GM18498 (cell line): ENCODE measurements at regions not wholly inside any gene's neighbourhood (a gene's known extent, or its start where the extent isn't known, plus 50 kb on each side); places are given as distances from the start of the nearest gene placed in this dataset.

Experiments
- ATAC-seq: cut with Tn5 transposase; IDR thresholded peaks from one replicate; pipeline ENCODE4 v1.9.1; 2021; ENCODE audit warnings: mild to moderate bottlenecking, moderate library complexity; ENCODE audit not compliant: unreplicated experiment

DNA sequence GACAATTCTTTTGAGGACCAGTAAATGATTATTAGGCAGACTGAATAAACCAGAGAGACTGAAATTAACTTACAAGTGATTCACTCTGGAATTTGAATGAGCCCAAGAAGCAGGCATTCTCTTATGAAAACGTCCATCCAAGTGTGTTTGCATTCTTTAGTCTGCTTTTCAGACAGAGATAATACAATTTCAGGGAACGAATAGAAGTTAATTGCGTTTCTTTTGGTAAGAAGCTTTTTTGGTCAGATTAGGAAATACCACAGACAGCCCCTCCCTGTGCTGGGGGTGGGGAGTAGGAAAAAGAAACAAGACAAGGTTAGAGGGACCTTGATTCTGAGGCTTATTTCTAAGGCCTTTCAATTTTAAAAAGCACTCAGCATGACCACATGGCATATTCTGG, 874.4 kb downstream of the SUCLG1 start:
- ATAC-seq: no peak

DNA sequence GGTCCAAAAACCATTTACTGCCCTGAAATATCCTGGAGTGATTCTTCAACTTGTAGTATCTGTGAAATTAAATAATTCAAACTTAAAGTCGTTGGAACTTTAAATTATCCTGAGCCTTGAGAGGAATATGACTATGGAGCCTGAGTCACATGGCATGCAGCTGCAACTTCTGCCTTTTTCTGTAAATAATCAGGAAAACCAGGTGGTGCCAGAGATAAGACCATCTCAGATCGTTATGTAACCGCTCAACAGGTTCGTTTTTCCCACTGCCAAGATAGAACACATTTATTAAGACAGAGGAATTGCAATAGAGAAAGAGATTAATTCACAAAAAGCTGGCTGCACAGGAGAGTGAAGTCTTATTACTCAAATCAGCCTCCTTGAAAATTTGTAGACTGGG, 876.5 kb downstream of the SUCLG1 start:
- ATAC-seq: no peak

DNA sequence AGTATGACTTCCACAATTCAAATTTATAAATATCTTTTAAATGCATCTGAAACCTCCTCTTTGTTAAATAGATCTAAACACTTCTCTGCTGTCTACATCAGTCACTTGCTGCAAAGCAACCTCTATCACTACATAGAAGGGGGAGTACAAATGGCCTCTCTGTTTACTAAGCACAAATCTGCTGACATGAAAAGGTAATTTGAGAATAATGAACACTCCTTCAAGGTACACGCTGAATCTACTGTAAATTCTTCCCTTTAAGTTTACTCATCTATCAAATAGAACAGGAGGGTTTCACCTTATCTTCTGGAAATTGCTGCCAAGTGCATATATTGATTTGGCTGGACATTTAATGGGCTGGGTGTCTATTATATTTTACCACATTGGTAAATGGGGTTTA, 879.6 kb downstream of the SUCLG1 start:
- no peak for ATAC-seq

DNA sequence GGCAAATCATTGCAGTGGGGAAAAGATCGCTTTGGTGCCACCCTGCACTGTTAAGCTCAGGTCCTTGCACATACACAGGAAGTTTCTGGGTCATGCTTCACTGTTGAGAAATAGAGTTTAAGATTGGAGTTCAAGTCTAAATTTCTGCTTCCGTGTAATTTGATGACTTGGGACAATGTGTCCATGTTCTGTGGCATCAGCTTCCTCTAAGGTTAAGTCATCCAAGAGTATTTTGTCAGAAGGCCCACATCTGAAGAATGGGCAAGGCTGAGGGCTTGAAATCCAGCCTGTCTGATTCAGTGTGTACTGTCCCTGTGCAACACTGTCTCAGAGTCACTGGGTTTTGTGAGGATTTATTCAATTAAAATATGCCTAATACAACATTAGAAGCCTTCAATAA, 880.7 kb downstream of the SUCLG1 start:
- ATAC-seq: no peak

DNA sequence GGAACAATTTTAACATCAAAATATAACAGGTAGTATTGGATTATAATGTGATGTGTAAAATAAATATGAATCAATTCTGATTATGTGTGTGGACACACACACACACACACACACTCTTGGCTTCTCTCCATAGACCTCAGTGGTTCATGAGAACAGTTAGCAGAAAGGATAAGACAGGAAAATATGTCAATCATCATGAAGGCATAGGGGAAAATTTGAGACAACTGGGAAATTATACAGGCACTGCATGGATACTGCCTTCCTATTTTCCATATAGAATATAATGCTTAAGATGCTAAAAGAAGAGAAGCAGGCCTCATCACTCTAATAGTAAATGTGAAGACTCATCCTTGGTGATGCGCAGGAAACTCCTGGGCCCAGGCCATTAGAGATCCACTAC, 884.5 kb downstream of the SUCLG1 start:
- ATAC-seq: no peak

DNA sequence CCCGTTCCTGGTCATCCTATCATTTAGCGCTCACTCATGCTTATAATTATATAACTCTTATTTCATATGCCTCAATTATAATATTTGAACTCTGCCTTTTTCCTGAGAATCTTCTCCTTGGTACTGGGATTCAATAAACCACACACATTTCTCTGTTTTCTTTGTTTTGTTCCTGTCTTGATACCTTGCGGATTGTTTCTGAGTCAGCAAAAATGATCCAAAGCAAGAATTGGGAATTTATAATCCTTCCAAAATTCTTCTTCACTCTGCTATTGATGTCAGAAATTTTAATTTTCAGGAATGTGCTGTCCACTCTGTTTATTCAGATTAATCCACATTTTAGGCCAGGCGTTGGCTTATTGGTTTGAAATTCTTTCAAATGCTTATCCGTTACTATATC, 886.0 kb downstream of the SUCLG1 start:
- no peak for ATAC-seq

DNA sequence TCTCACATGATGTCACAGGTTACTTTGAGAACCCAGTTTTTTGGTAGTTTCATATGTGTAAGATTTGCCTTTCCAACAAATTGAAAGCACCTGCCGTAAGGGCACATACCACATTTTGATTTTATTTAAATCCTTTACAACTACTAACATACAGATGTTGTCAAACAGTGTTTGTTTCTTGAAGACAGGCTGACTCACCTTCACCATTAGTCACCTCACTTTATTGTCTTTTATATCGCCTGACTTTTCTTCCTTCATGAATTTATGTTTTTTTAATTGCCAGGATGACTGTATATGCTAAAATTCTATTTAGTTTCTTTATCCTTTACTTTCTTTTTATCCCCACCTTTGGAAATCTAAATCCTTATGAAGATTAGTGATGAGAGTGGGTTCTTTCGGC, 886.7 kb downstream of the SUCLG1 start:
- ATAC-seq: no peak

DNA sequence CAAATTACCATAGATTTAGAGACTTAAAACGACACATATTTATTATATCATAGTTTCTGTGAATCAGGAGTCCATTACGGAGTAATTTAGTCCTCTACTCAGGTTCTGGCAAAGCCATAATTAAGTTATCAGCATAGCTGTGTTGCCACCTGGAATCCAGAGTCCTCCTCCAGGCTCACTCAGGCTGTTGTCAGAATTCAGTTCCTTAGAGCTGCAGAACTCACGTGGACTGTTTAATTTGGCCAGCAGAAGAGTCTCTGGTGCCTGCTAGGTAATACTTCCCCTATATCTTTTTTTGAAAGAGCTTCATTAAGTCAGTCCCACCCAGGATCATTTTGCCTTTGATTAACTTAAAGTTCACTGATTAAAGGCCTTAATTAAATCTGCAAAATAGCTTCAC, 891.5 kb downstream of the SUCLG1 start:
- no peak for ATAC-seq

DNA sequence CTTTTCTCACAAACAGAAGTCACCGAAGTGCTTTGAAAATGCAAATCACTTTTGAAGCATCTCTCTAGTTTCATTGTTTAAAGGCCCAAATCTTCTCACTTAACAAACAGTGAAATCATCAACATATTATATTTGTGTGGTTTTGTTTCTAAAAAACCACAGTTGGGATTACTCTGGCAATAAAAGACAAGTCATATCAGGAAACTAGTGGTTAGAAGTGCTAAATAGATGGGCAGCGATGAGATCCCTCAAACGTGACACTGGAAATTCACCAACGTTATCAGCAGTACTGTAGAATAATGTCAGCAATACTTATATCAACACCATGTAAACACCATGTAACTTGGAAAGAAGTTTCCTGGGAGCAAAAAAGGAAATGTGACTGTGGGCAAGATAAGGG, 893.5 kb downstream of the SUCLG1 start:
- no peak for ATAC-seq

DNA sequence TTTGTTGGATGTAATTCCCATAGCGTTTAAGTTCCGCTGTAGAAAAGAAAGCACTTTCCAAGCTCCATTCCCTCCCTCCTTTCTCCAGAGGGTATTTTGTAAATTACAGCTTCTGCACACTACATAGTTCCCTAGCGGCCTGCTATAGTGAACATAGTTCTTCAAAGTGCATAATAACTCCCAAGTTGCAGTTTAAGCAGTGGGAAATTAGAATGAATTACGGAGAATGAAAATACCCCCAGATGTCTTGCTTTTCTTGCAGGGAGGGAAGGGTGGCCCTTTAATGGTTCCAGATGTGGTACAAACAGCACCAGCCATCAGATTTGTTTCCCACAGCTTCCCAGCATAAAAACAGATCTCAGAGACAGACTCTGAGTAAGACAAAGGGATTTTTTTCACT, 893.9 kb downstream of the SUCLG1 start:
- ATAC-seq: no peak

DNA sequence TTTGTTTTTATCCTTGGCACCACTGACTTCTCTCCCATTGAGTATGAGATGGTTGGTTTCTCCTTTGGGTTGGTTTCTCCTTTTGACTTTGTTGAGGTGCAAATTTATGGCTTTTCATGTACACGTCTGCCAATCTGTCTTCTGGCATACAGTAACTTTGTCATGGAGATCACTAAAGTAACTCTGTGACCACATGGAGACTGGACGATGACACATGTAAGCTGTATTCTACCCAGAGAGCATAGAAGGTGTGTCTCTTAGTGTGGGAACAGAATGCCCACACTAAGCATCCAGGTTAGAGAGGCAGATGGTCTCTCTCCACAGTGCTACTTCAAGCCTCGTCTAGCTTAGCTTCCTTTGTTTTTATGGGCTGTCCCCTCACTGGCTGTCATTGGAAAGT, 897.5 kb downstream of the SUCLG1 start:
- no peak for ATAC-seq

DNA sequence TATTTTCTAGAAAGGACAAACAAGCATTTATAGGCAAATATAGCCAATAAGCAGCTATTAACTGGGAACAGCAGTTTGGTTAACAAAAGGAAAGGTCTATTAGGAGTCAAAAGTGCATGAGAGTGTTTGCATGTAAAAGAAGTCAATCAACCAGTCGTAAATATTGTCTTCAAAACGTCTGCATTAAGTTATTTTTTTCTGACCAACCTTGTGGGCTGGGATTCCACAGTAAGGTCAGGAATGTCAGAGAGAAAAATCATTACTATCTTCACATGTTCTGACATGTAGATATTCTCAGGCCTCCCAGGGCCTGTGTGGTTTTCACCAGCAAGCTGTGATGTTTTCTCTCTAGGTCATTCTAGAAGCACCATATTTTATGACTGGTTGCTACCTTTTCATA, 922.5 kb downstream of the SUCLG1 start:
- ATAC-seq: no peak

DNA sequence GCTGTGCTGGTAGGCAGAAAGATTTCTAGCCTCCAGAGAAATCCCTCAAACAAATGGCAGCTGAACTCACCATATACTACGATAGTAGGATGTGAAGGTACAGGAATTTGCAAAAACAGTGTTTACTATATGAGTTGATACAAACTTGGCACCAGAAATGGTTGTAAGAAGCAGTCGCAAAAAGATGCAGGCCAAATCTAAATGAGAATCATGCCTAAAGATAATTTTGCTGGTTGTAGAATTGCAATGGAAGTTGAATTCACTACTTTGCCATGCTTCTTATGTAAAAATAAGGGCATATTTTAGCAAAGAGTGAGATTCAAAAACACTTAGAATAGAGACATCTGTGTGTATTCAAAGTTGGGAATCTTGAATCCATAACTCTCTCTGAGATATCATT, 924.7 kb downstream of the SUCLG1 start:
- ATAC-seq: no peak

DNA sequence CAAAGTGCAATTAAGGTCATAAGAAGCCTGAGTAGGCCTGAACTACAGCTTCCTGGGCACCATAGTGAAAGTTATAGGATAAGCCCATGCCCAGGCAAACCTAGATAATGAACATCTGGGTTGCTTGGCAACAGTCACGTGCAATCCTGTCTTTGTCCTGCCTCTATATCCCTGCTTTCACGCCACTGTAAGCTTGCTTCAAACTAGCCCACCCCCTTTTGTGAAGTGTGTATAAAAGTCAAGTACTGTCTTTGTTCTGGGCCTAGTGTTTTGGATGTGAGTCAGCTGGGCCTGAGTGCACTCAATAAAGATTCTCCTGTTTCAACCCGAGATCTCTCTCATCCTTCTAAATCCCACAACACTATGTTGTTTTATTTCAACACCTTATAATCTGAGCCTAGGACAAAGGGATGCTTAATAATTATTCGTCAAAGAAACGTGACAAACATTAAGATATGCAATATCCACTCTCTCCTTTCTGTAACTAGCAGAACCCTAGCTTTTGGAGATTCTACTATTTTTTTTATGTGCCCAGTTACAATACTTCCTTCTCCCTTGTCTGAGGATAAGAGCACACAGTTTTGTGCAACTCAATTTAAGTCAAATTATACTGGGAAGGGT, 927.8 kb downstream of the SUCLG1 start:
- no peak for ATAC-seq

DNA sequence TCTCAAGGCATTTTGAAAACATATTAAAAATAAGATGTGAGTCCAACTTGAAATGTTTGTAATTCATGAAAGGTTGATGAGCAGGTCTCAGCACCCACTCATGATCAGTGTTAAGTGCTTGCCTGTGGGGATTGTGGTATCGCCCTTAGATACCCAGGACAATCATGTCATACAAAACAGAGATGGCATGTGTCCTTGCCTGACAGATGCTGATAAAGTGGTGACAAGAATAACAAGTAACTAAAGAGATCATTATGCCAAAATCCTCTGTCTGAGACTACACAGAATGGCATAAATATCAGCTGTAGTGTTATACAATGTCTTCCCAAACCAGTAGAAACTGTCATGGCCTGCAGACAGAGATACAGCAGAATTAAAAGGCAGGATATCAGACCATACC, 930.3 kb downstream of the SUCLG1 start:
- no peak for ATAC-seq

DNA sequence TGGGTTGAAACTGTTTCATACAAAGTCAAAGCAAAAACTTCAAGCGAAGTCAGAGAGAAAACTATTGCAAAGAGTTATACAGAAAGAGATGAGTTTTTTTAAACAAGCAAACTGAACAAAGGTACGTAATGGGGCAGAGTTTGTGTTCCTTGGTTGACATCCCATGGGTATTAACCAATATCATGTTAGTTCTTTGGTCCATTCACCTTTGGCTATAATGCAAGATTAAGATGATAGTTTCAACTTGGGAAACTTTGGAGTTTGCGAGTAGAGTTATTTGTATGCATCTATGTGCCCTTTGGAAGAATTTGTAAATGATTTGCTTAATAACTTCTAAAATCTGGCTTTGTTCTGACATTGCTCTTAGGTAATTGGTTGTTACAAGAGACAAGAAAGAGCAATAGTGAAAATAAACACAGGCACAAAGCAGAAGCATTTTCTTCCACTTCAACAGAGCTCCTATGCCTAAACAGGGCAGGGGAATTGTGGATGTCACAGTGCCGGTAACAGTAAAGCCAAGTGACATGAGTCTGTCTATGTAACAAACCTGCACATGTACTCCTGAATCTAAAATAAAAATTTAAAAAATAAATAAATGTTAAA, 936.1 kb downstream of the SUCLG1 start:
- ATAC-seq: no peak

DNA sequence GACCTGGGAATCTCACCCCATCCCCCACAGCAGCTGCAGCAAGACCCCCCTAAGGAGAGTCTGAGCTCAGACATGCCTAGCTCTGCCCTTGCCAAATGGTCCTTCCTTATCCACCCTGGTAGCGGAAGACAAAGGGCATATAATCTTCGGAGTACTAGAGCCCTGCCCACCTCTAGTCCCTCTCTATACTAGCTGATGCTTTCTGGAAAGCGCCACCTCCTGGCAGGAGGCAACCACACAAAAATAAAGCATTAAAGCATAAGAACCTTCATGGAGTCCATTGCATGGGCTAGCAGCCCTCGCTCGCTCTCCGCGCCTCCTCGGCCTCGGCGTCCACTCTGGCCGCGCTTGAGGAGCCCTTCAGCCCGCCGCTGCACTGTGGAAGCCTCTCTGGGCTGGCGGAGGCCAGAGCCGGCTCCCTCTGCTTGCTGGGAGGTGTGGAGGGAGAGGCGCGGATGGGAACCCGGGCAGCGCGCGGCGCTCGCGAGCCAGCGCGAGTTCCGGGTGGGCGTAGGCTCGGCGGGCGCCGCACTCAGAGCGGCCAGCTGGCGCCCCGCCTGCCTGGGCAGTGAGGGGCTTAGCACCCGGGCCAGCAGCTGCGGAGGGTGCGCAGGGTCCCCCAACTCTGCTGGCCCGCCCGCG, 941.2 kb downstream of the SUCLG1 start:
- ATAC-seq: no peak

DNA sequence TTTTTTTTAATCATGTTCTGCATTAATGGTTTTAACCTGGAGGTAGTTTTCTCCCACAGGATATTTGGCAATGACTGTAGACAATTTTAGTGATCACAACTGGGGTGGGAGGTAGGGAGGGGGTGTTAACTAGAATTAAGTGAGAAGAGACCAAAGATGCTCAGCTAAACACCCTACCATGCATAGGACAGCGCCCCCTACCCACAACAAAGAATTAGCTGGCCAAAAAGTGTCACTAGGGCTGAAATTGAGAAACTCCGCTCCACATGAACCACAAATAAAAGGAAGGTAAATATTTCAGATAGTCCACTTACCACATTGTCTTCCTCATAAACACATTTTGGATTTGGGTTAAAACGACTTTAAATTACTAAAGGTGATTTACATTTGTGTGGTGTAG, 942.6 kb downstream of the SUCLG1 start:
- ATAC-seq: no peak

DNA sequence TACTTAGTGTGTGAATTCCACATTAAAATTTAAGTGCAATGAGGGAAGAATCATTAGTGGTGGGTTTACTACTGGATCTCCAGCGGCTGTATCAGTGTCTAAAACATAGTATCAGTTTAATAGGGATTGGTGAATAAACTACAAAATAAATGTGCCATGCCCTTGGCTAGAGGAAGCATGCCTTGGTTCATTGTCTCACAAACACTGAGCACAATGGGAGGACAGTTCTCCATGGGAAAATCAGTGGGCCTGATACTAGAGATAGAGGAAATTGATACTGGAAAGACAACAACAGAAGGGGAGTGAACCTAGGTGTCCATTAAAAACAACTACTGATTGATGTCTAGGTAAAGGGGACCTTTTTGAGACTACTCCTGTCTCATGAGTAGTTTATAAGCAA, 971.6 kb downstream of the SUCLG1 start:
- no peak for ATAC-seq

DNA sequence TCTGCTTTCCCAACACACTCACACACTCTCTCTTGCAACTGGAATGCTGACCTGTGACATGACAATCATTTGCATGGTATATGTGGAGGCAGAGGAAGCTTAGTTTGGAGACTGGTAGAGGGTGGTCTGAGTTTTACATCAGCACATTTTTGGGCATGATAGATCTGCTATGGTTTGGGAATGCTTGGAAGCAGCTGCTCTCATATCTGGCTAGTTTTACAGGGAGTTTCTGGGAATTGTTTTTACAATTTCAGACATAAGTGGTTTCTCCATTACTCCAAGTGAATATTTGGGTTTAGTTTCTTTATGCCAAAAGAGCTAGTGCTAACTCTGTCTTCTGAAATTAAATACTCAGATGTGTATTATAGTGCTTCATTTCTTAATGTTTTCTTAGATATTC, 977.6 kb downstream of the SUCLG1 start:
- no peak for ATAC-seq

DNA sequence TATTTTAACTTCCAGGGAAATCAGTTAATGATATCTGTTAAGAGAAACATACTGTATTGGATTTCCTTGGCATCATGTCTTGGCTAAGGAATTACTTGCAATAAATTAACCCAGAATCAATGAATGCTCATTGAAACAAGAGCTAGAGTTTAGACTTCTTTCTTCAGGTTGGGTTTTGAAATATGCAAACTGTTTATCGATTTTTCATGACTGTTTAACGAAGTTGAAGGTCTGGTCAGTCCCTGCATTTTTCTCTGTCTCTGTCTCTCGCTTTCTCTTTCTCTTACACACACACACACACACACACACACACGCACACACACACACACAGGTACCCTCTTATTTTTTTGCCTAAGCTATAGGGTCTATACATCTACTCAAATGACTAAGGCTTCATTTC, 981.0 kb downstream of the SUCLG1 start:
- no peak for ATAC-seq

DNA sequence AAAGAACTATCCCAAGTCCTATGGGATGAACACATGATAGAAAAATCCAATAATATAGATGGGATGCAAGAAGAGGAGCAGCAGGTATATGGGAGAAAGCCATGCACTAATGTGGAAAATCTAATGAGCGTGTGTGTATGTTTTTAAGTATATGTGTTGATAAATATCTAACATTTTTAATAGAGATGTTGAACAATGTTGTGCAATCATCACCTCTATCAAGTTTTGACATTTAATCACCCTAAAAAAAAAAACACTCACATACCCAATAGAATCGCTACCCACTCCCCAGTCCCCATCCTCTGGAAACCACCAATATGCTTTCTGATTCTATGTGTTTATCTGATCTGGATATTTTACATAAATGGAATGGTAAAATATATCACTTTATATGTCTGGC, 983.7 kb downstream of the SUCLG1 start:
- ATAC-seq: no peak

DNA sequence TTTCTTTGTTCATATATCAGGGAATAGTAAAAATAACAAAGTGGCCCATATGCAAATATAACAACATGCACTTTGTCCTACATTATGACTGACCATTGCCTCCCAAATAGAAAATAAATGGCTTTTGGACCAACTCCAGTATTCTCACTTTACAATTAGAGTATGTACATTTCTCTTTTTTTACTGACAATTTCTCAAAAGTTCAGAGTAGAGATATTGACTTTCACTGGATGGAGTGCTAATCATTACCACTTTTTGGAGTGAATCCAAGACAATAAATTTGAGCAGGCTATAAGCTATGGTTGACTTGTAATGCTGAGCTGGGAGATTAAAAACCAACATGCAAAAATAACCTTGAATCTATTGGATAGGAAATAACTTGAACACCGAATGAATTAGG, 987.4 kb downstream of the SUCLG1 start:
- ATAC-seq: no peak
